HepG2 (cell line): ENCODE measurements at regions not wholly inside any gene's neighbourhood (a gene's known extent, or its start where the extent isn't known, plus 50 kb on each side); places are given as distances from the start of the nearest gene placed in this dataset.

ENCODE experiments used
- ATF7 ChIP-seq, 2 experiments: fragments of 450-650 bp in 1 of 2; sonication (generic) in 1 of 2; formaldehyde crosslinking in 1 of 2; IDR thresholded peaks; 2 replicates each; pipeline versions ENCODE4 v1.4.0 to v1.6.1; 2016 to 2020; ENCODE audit warnings: antibody characterized with exemption in 1 of 2, mild to moderate bottlenecking in 1 of 2, missing genetic modification reagents in 1 of 2
- CEBPG ChIP-seq: IDR thresholded peaks from 2 replicates; pipeline ENCODE4 v1.6.1; 2016
- FOXO1 ChIP-seq: sonication (generic); formaldehyde crosslinking; IDR thresholded peaks from 2 replicates; pipeline ENCODE4 v1.4.0; 2020; ENCODE audit warnings: missing genetic modification reagents
- KIAA2018 ChIP-seq: sonication (generic); formaldehyde crosslinking; IDR thresholded peaks from 2 replicates; pipeline ENCODE4 v1.5.0; 2020; ENCODE audit warnings: mild to moderate bottlenecking, missing genetic modification reagents, borderline replicate concordance
- LRRFIP1 ChIP-seq: sonication (generic); formaldehyde crosslinking; conservative IDR thresholded peaks from 2 replicates; pipeline ENCODE4 v1.4.0; 2020; ENCODE audit warnings: missing genetic modification reagents
- MTA1 ChIP-seq: sonication (generic); formaldehyde crosslinking; IDR thresholded peaks from 2 replicates; pipeline ENCODE4 v1.4.0; 2020; ENCODE audit warnings: missing genetic modification reagents, mild to moderate bottlenecking, borderline replicate concordance
- NFE2 ChIP-seq: sonication (generic); formaldehyde crosslinking; IDR thresholded peaks from 2 replicates; pipeline ENCODE4 v1.4.0; 2020; ENCODE audit warnings: missing genetic modification reagents
- POGZ ChIP-seq: sonication (generic); formaldehyde crosslinking; IDR thresholded peaks from 2 replicates; pipeline ENCODE4 v1.4.0; 2020; ENCODE audit warnings: mild to moderate bottlenecking, missing genetic modification reagents
- RXRA ChIP-seq: sonication (generic); formaldehyde crosslinking; IDR thresholded peaks from 2 replicates; pipeline ENCODE4 v1.5.1; 2020; ENCODE audit warnings: missing genetic modification reagents
- SMC3 ChIP-seq: IDR thresholded peaks from 2 replicates; pipeline ENCODE4 v1.6.1; 2011; ENCODE audit warnings: low read length, improper control_type of control experiment
- ZNF143 ChIP-seq: sonication (generic); formaldehyde crosslinking; IDR thresholded peaks from 2 replicates; pipeline ENCODE4 v1.4.0; 2020; ENCODE audit warnings: missing genetic modification reagents
- ZNF276 ChIP-seq: sonication (generic); formaldehyde crosslinking; IDR thresholded peaks from 2 replicates; pipeline ENCODE4 v1.4.0; 2020; ENCODE audit warnings: mild to moderate bottlenecking, low read depth, missing genetic modification reagents
- ZNF34 ChIP-seq: sonication (generic); formaldehyde crosslinking; IDR thresholded peaks from 2 replicates; pipeline ENCODE4 v1.4.0; 2020; ENCODE audit warnings: mild to moderate bottlenecking, missing genetic modification reagents, borderline replicate concordance
- ZNF570 ChIP-seq: sonication (generic); formaldehyde crosslinking; IDR thresholded peaks from 2 replicates; pipeline ENCODE4 v1.4.0; 2020; ENCODE audit warnings: mild to moderate bottlenecking, missing genetic modification reagents, borderline replicate concordance
- ZNF703 ChIP-seq: sonication (generic); formaldehyde crosslinking; IDR thresholded peaks from 2 replicates; pipeline ENCODE4 v1.5.1; 2020; ENCODE audit warnings: missing genetic modification reagents, mild to moderate bottlenecking, moderate library complexity, borderline replicate concordance
- TF ChIP-seq, protein P1 (sequence below): sonication (generic); formaldehyde crosslinking; IDR thresholded peaks from 2 replicates; pipeline ENCODE4 v1.9.0; 2021; ENCODE audit warnings: missing genetic modification reagents, borderline replicate concordance

- TF ChIP-seq KIAA2018 (CRISPR knock-in tag), result 0 out of 2 replicates have a peak, but pooled peaks have one; percentile 41
- peak; percentile 98 for TF ChIP-seq FOXO1 (CRISPR knock-in tag)
- TF ChIP-seq ATF7 (IDR thresholded peaks at IDR 0.05), result no peak
- TF ChIP-seq ATF7 (CRISPR knock-in tag; IDR thresholded peaks at IDR 0.05), result peak; percentile 92
- TF ChIP-seq POGZ, result peak; percentile 94
- TF ChIP-seq MTA1 (CRISPR knock-in tag), result peak; percentile 97
- TF ChIP-seq SMC3, result no peak
- TF ChIP-seq NFE2 (CRISPR knock-in tag), result no peak
- TF ChIP-seq LRRFIP1 (CRISPR knock-in tag), result no peak
- TF ChIP-seq RXRA (CRISPR knock-in tag), result peak; percentile 100
- TF ChIP-seq ZNF703 (CRISPR knock-in tag), result peak; percentile 63; the same call in 1 of the 2 replicates
- TF ChIP-seq ZNF143 (CRISPR knock-in tag), result peak; percentile 34; the same call in 1 of the 2 replicates
- TF ChIP-seq, protein P1, sequence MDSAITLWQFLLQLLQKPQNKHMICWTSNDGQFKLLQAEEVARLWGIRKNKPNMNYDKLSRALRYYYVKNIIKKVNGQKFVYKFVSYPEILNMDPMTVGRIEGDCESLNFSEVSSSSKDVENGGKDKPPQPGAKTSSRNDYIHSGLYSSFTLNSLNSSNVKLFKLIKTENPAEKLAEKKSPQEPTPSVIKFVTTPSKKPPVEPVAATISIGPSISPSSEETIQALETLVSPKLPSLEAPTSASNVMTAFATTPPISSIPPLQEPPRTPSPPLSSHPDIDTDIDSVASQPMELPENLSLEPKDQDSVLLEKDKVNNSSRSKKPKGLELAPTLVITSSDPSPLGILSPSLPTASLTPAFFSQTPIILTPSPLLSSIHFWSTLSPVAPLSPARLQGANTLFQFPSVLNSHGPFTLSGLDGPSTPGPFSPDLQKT (CRISPR knock-in tag), result no peak
- no peak for TF ChIP-seq ZNF34 (CRISPR knock-in tag)
- TF ChIP-seq CEBPG, result peak; percentile 95
- no peak for TF ChIP-seq ZNF276
- no peak for TF ChIP-seq ZNF570 (CRISPR knock-in tag)
These were observed 149.2 kb downstream of the PSMG1 start (continued) for GRCh38 chr21:39033878-39034589.
